Muscle of leg (tissue), 3 donors: ENCODE measurements at regions not wholly inside any gene's neighbourhood (a gene's known extent, or its start where the extent isn't known, plus 50 kb on each side); places are given as distances from the start of the nearest gene placed in this dataset.

Experiments used
- DNase-seq: peaks from one replicate; pipeline ENCODE4 v3.0.0; 2013
- H3K27ac ChIP-seq: one replicate; pipeline ENCODE4 v1.5.1; 2013; ENCODE audit warnings: mild to moderate bottlenecking, low read length, control low read depth
- H3K27me3 ChIP-seq: one replicate; pipeline ENCODE4 v1.6.1; 2013; ENCODE audit warnings: low read length; ENCODE audit not compliant: control insufficient read depth, insufficient read depth
- H3K36me3 ChIP-seq: one replicate; pipeline ENCODE4 v1.6.1; 2013; ENCODE audit warnings: low read length; ENCODE audit not compliant: control insufficient read depth, insufficient read depth
- H3K4me1 ChIP-seq: one replicate; pipeline ENCODE4 v1.6.1; 2013; ENCODE audit warnings: low read length; ENCODE audit not compliant: control insufficient read depth, insufficient read depth
- H3K4me3 ChIP-seq: one replicate; pipeline ENCODE4 v1.5.1; 2013; ENCODE audit warnings: low read length, control low read depth
- H3K9me3 ChIP-seq: replicated peaks from 2 replicates; pipeline ENCODE4 v1.6.1; 2013; ENCODE audit warnings: low read depth, low read length; ENCODE audit not compliant: control insufficient read depth
- WGBS: methylation state at CpG from one replicate; pipeline ENCODE4 v1.1.5; 2013; ENCODE audit warnings: missing lambda C conversion rate; ENCODE audit not compliant: insufficient coverage; 5-methylcytosine and 5-hydroxymethylcytosine counted together

GRCh38 chr1:58901008-58901407 is 117.2 kb upstream of the JUN start:
- Histone ChIP-seq H3K27me3 (no peaks in the 10 kb centered on the region), H3K4me3 (no peak overlapping the region), H3K36me3 (no peaks in the 10 kb centered on the region), H3K4me1 (peaks cover 47% of the 10 kb centered on the region), H3K9me3 (no peaks in the 10 kb centered on the region), H3K27ac (no peak overlapping the region)
- no peak for DNase-seq
- WGBS = no CpG with 5 or more reads among the region's 1 CpG

DNA sequence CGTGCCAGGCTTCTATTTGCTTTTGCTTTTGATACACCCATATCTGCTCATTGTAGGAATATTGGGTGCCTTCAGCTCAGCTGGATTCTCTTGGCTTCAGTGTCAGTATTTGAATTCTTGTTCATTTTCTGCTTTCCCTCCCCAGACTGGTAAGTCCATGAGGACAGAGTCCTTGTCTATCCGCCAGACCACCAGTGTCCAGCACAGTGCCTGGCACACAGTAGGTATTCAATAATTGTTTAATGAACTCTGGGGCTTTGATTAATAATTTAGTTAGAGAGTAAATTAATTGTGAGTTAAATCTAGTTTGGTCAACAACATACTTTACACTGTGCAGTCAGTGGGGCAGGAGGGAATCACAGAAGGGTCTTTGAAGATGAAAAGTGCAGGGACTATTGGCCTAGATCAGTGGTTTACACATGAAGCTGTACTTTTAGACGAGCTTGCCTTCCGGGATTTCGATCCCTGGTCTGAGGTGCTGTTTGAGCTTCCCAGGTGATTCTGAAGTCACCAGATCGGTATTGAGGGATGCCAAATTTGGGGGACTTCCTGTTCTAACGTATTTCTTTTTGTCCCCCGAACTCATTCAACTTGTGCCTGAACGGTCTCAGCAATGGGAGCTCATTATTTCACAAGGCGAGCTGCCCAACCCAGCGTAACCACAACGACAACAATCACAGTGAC is 119.1 kb upstream of the JUN start:
- DNase-seq = no peak

DNA sequence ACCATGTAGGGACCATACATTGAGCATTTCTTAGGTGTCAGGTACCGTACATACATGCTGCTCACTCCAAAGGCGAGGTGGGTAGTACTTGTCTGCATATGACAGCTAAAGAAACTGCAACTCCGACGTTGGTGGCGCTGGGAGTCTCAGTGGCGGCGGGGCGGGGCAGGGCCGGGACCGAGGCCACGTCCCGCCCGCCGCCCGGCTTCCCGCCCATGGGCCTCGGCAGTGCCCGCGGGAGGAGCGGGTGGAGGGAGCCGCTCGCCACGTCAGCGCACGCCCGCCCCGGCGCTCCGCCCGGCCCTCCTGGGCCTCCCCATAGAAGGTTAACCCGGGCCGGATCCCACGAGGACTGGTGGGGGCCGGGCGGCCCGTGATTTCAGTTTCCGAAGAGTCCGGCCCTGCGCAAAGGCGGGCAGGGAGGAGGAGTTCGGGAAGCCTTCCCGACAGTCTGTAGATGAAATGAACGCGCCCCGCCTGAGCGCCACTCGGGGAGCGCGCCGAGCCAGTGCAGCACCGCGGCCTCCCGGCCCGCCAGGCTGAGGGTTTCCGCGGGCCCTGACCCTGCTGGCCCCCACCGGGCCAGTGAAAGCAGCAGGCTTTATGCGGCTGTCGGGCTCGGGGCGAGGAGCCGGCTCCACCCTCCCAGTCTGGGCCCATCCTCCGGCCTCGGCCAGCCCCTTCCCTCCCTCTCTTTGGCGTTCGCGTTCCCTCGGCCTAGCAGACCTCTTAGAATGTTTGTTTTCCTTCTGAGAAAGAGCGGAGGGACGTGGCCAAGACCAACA is 119.9 kb upstream of the JUN start:
- peaks cover 25% of the 10 kb centered on the region for H3K4me1 ChIP-seq

More for the DNA sequence above, 119.1 kb upstream of the JUN start:
- H3K9me3 ChIP-seq = no peaks in the 10 kb centered on the region
- 26% methylated on average over 8 of the region's 12 CpGs for WGBS
- peaks cover 31% of the 10 kb centered on the region for H3K4me1 ChIP-seq
- H3K4me3 ChIP-seq = peak overlapping the region; percentile 39
- no peaks in the 10 kb centered on the region for H3K27me3 ChIP-seq
- no peaks in the 10 kb centered on the region for H3K36me3 ChIP-seq
- peak overlapping the region; percentile 95 for H3K27ac ChIP-seq

DNA sequence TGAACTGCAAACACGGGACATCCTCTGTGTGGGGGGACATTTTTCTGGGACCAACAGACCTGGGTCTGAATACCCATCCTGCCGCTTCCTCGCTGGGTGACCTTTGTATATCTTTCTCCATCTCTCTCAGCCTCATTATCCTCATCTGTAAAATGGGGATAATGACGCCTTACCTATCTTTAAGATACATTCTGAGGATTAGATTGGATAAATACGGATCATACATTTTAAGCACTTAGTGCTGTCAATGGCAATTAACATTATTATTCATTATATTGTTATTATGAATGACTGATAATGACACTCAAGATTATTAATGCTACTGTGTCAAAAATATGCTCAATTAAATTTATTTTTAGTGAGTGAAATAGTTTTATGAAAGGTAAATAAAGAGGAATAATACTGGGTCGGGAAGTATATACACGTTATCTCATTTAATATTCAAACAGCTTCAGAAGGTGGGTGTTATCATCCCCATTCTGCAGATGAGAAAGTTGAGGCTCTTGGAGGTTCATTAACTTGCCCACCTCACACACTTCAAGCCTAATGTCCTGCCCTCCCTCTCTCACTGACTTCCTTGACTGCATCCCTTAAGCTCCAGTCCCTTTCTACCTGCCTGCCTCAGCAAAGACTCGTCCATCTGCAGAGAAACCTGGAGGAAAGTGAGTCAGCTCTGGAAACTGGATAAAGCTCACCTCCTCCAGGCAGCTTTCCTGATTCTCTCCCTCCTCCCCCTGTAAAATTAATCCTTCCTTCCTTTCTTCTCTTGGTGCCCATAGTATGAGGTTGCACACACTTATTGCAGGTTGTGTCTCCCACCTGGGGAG is 120.7 kb upstream of the JUN start:
- peak overlapping the region; percentile 95 for H3K27ac ChIP-seq
- no peak for DNase-seq
- 100% methylated on average over 1 of the region's 8 CpGs for whole genome bisulfite sequencing
- H3K9me3 ChIP-seq = no peaks in the 10 kb centered on the region
- no peaks in the 10 kb centered on the region for H3K27me3 ChIP-seq
- H3K4me1 ChIP-seq = peaks cover 17% of the 10 kb centered on the region
- H3K36me3 ChIP-seq = no peaks in the 10 kb centered on the region
- peak overlapping the region; percentile 49 for H3K4me3 ChIP-seq

More for the DNA sequence above, 119.9 kb upstream of the JUN start:
- Histone ChIP-seq H3K9me3 (no peaks in the 10 kb centered on the region), H3K4me3 (peak overlapping the region; percentile 49), H3K27me3 (no peaks in the 10 kb centered on the region), H3K27ac (peak overlapping the region; percentile 95), H3K36me3 (no peaks in the 10 kb centered on the region)
- WGBS = under 1% methylated on average over 57 of the region's 70 CpGs
- DNase-seq = peak; percentile 96

- no peak overlapping the region for H3K4me3 ChIP-seq
- H3K27ac ChIP-seq = no peak overlapping the region
- DNase-seq = no peak
- H3K9me3 ChIP-seq = no peaks in the 10 kb centered on the region
- 78% methylated on average over 2 of the region's 3 CpGs for WGBS
- H3K27me3 ChIP-seq = no peaks in the 10 kb centered on the region
- H3K36me3 ChIP-seq = no peaks in the 10 kb centered on the region
- H3K4me1 ChIP-seq = peaks cover 14% of the 10 kb centered on the region
Observed at GRCh38 chr1:58905126-58905490, 121.3 kb upstream of the JUN start.

- DNase-seq = no peak
- no peaks in the 10 kb centered on the region for H3K27me3 ChIP-seq
- WGBS = 90% methylated on average over 2 of the region's 3 CpGs
- peaks cover 11% of the 10 kb centered on the region for H3K4me1 ChIP-seq
- H3K9me3 ChIP-seq = no peaks in the 10 kb centered on the region
- no peak overlapping the region for H3K27ac ChIP-seq
- no peak overlapping the region for H3K4me3 ChIP-seq
- no peaks in the 10 kb centered on the region for H3K36me3 ChIP-seq
Observed at GRCh38 chr1:58905628-58906221, 121.9 kb upstream of the JUN start.

GRCh38 chr1:58907398-58907797 is 123.6 kb upstream of the JUN start:
- Histone ChIP-seq H3K36me3 (no peaks in the 10 kb centered on the region), H3K4me1 (peaks cover 11% of the 10 kb centered on the region), H3K27ac (no peak overlapping the region), H3K27me3 (no peaks in the 10 kb centered on the region), H3K4me3 (no peak overlapping the region), H3K9me3 (no peaks in the 10 kb centered on the region)
- no peak for DNase-seq
- WGBS = 59% methylated on average over 2 of the region's 3 CpGs

DNA sequence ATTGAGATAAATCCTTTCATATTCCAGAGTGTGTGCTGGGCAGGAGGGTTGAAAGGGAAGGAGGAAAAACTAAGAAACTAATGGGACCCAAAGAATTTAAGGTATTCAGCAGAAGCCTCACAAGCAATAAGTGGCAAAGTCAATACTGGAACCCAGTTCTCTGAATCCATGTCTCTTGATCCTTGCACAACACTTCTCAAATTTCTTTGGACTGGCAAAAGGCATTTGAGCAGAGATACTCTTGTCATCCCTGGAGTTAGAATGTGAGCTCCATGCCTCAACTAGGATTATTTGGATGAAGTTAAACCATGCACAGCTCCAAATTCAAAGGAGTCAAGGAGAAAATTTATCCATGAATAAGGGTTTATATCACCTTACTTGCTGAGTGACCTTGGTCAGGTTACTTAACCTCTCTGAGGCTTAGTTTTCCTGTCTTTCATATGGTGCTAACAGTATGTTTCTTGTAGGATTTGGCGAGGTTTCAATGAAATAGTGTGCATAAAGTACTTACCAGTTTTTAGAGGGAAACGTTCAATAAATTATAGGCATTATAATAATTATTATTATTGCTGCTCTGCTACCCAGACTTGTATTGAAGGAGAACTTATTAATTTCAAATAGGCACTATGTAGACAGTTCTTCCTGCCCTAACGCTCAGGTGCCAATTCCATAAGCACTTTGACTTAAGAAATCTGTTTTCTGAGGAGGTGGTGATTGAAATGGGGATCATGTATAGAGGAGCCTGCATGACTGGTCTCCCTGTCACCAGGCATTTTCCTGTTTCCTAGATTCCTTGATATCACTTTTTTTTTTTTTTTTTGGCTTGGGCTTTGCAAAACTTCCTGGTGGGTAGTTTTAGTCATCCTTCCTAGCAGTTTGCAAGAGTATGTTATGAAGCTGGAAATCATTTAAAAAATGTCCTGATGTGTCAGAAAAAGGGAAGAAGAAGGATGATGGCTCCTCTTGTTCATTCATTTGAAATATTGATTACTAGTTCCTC is 125.0 kb upstream of the JUN start:
- Histone ChIP-seq H3K27ac (no peak overlapping the region), H3K4me1 (peaks cover 7% of the 10 kb centered on the region), H3K27me3 (no peaks in the 10 kb centered on the region), H3K36me3 (no peaks in the 10 kb centered on the region), H3K4me3 (no peak overlapping the region), H3K9me3 (no peaks in the 10 kb centered on the region)
- no CpG with 5 or more reads among the region's 3 CpGs for WGBS
- DNase-seq = no peak
